PC-9 (cell line): ENCODE measurements at regions not wholly inside any gene's neighbourhood (a gene's known extent, or its start where the extent isn't known, plus 50 kb on each side); places are given as distances from the start of the nearest gene placed in this dataset.

Experiments
- BruUV-seq: library from RNA; stranded (reverse); fragments of 400-500 nt; replicated peaks from 2 replicates; lab custom pipeline; 2021; lab: Mats Ljungman, UMichigan
- CTCF ChIA-PET: fragments of 300-600 bp; sonication (Branson Sonifier 250); formaldehyde crosslinking; loops from one replicate; lab custom pipeline; 2022; ENCODE audit warnings: antibody characterized with exemption; lab: Charles Lee
- POLR2A ChIA-PET: fragments of 300-600 bp; sonication (Branson Sonifier 250); formaldehyde crosslinking; loops from one replicate; lab custom pipeline; 2022; ENCODE audit warnings: antibody characterized with exemption; ENCODE audit not compliant: unreplicated experiment; lab: Charles Lee
- DNase-seq, 2 experiments: peaks; one replicate each; pipeline versions ENCODE4 v3.0.0 to v3.0.0-alpha.2; 2015 to 2022; ENCODE audit warnings: mixed read lengths in 1 of 2
- H2AFZ ChIP-seq: fragments of 200-600 bp; sonication (generic); 2 replicates; pipeline ENCODE4 v1.8.1; 2017; ENCODE audit warnings: antibody characterized with exemption
- H3F3A ChIP-seq: fragments of 200-600 bp; sonication (generic); 2 replicates; pipeline ENCODE4 v1.8.1; 2017; ENCODE audit warnings: antibody characterized with exemption, mild to moderate bottlenecking, low read depth; ENCODE audit not compliant: insufficient read depth
- H3K27ac ChIP-seq: fragments of 200-600 bp; sonication (generic); 2 replicates; pipeline ENCODE4 v1.6.1; 2016; ENCODE audit warnings: mixed run types
- H3K27me3 ChIP-seq: fragments of 200-600 bp; sonication (generic); 2 replicates; pipeline ENCODE4 v1.6.1; 2016; ENCODE audit warnings: low read depth, mixed run types; ENCODE audit not compliant: insufficient read depth
- H3K36me3 ChIP-seq: fragments of 200-600 bp; sonication (generic); 2 replicates; pipeline ENCODE4 v1.6.1; 2016; ENCODE audit warnings: low read depth, mixed run types
- H3K4me1 ChIP-seq: fragments of 200-600 bp; sonication (generic); replicated peaks from 2 replicates; pipeline ENCODE4 v1.6.1; 2016; ENCODE audit warnings: mixed run types; ENCODE audit not compliant: insufficient read depth
- H3K4me2 ChIP-seq: fragments of 200-600 bp; sonication (generic); 2 replicates; pipeline ENCODE4 v1.6.1; 2017; ENCODE audit warnings: mixed run types
- H3K4me3 ChIP-seq: fragments of 200-600 bp; sonication (generic); 2 replicates; pipeline ENCODE4 v1.6.1; 2016; ENCODE audit warnings: mixed run types
- H3K79me2 ChIP-seq: fragments of 200-600 bp; sonication (generic); 2 replicates; pipeline ENCODE4 v1.6.1; 2017; ENCODE audit warnings: low read depth, mixed run types
- H3K9me2 ChIP-seq: fragments of 200-600 bp; sonication (generic); 2 replicates; pipeline ENCODE4 v1.8.1; 2017; ENCODE audit warnings: mild to moderate bottlenecking; ENCODE audit not compliant: insufficient read depth
- H3K9me3 ChIP-seq: fragments of 200-600 bp; sonication (generic); 2 replicates; pipeline ENCODE4 v1.8.1; 2016; ENCODE audit warnings: low read depth; ENCODE audit not compliant: insufficient read depth
- H4K20me1 ChIP-seq: fragments of 200-600 bp; sonication (generic); 2 replicates; pipeline ENCODE4 v1.8.1; 2017; ENCODE audit not compliant: insufficient read depth
- CTCF ChIP-seq: fragments of 200-600 bp; sonication (generic); conservative IDR thresholded peaks from 2 replicates; pipeline ENCODE4 v1.6.1; 2017; ENCODE audit warnings: mixed run types, antibody characterized with exemption, mild to moderate bottlenecking, moderate library complexity
- EZH2 ChIP-seq: fragments of 200-600 bp; sonication (generic); IDR thresholded peaks from 2 replicates; pipeline ENCODE4 v1.8.0; 2017; ENCODE audit warnings: antibody characterized with exemption, low read depth
- intact Hi-C: fragments of 100-400 bp; cut with micrococcal nuclease; formaldehyde crosslinking; loops from one replicate; pipeline ENCODE4 v1.10.0; 2022; ENCODE audit not compliant: unreplicated experiment

- intact Hi-C loops = no loop called here
- Histone ChIP-seq H3K9me3 (no peaks in the 10 kb centered on the region), H3K27ac (no peak overlapping the region), H3K4me3 (no peak overlapping the region), H3K27me3 (no peaks in the 10 kb centered on the region), H3K36me3 (no peaks in the 10 kb centered on the region), H3K9me2 (no peaks in the 10 kb centered on the region), H4K20me1 (no peaks in the 10 kb centered on the region), H3F3A (no peaks in the 10 kb centered on the region), H3K4me2 (no peak overlapping the region), H2AFZ (no peak overlapping the region), H3K79me2 (no peaks in the 10 kb centered on the region), H3K4me1 (no peaks in the 10 kb centered on the region)
- POLR2A ChIA-PET = no interaction called here
- no TSS peak for BruUV-seq
- no peak for DNase-seq
- TF ChIP-seq CTCF = no peak
- no peak for TF ChIP-seq EZH2
- CTCF ChIA-PET = no interaction called here
Measured at GRCh38 chr19:31432201-31432810, 83.1 kb upstream of the TSHZ3 start.

GRCh38 chr19:31436121-31436776, 87.0 kb upstream of the TSHZ3 start:
- no peaks in the 10 kb centered on the region for H3K79me2 ChIP-seq
- CTCF ChIA-PET = no interaction called here
- H3K36me3 ChIP-seq = no peaks in the 10 kb centered on the region
- H2AFZ ChIP-seq = no peak overlapping the region
- H3F3A ChIP-seq = no peaks in the 10 kb centered on the region
- POLR2A ChIA-PET = no interaction called here
- intact Hi-C loops = no loop called here
- H3K27me3 ChIP-seq = no peaks in the 10 kb centered on the region
- H4K20me1 ChIP-seq = no peaks in the 10 kb centered on the region
- H3K4me1 ChIP-seq = no peaks in the 10 kb centered on the region
- no peak for TF ChIP-seq EZH2
- TF ChIP-seq CTCF = no peak
- H3K9me3 ChIP-seq = no peaks in the 10 kb centered on the region
- no peaks in the 10 kb centered on the region for H3K9me2 ChIP-seq
- H3K4me3 ChIP-seq = no peak overlapping the region
- no TSS peak for BruUV-seq
- H3K27ac ChIP-seq = no peak overlapping the region
- no peak overlapping the region for H3K4me2 ChIP-seq
- no peak for DNase-seq

GRCh38 chr19:31438401-31439269, 89.4 kb upstream of the TSHZ3 start:
- no peak overlapping the region for H3K4me2 ChIP-seq
- no peak overlapping the region for H3K4me3 ChIP-seq
- H3K27me3 ChIP-seq = no peaks in the 10 kb centered on the region
- no peaks in the 10 kb centered on the region for H3K4me1 ChIP-seq
- no peak overlapping the region for H2AFZ ChIP-seq
- intact Hi-C loops = no loop called here
- no peak for TF ChIP-seq EZH2
- no peak for TF ChIP-seq CTCF
- ChIA-PET CTCF (no interaction called here), POLR2A (no interaction called here)
- no peaks in the 10 kb centered on the region for H3K9me2 ChIP-seq
- no peak for DNase-seq
- BruUV-seq = no TSS peak
- no peaks in the 10 kb centered on the region for H3K36me3 ChIP-seq
- no peaks in the 10 kb centered on the region for H3K79me2 ChIP-seq
- H3K9me3 ChIP-seq = no peaks in the 10 kb centered on the region
- H3F3A ChIP-seq = no peaks in the 10 kb centered on the region
- no peaks in the 10 kb centered on the region for H4K20me1 ChIP-seq
- H3K27ac ChIP-seq = no peak overlapping the region
